Activated T-helper 1 cell treated with anti-CD3 and anti-CD28 coated beads, Interleukin-2, amount 50 U/mL, for 16 hours (primary cell): ENCODE measurements at regions not wholly inside any gene's neighbourhood (a gene's known extent, or its start where the extent isn't known, plus 50 kb on each side); places are given as distances from the start of the nearest gene placed in this dataset.
A peak's percentile ranks its signal among the peaks of the same experiment; 100 is the strongest.
"Not testable (repeated sequence)": the region's sequence is repeated elsewhere in the genome, so short reads cannot be mapped to it uniquely, and the experiment has no call there.

ENCODE experiments used
- DNase-seq, 2 donors: peaks; one replicate each; pipeline ENCODE4 v3.0.0-alpha.2; 2020; ENCODE audit warnings: low read depth in 1 of 2, low spot score in 1 of 2

- no peak for DNase-seq
Observed at GRCh38 chr7:142539901-142540300, 209.4 kb upstream of the PRSS1 start.

- DNase-seq: no peak
Observed at GRCh38 chr7:142537760-142538159, 211.5 kb upstream of the PRSS1 start.

- DNase-seq: peak; percentile 30 to 41
Observed at GRCh38 chr7:142535123-142535779, 214.0 kb upstream of the PRSS1 start.

GRCh38 chr7:142534726-142535122 is 214.5 kb upstream of the PRSS1 start:
- no peak for DNase-seq

- no peak for DNase-seq
Observed at GRCh38 chr7:142533920-142534319, 215.4 kb upstream of the PRSS1 start.

GRCh38 chr7:142529591-142529990 is 219.7 kb upstream of the PRSS1 start:
- DNase-seq: no peak

- DNase-seq: no peak
Observed at GRCh38 chr7:142528608-142529408, 220.5 kb upstream of the PRSS1 start.

GRCh38 chr7:142523821-142524460 is 225.3 kb upstream of the PRSS1 start:
- no peak for DNase-seq

- DNase-seq: no peak
Observed at GRCh38 chr7:142522735-142523134, 226.5 kb upstream of the PRSS1 start.

- not testable (repeated sequence) for DNase-seq
Observed at GRCh38 chr7:142520885-142521284, 228.4 kb upstream of the PRSS1 start.

GRCh38 chr7:142520455-142520854 is 228.8 kb upstream of the PRSS1 start:
- not testable (repeated sequence) for DNase-seq

- DNase-seq: no peak
Observed at GRCh38 chr7:142519079-142520078, 229.9 kb upstream of the PRSS1 start.

GRCh38 chr7:142516038-142516501 is 233.2 kb upstream of the PRSS1 start:
- DNase-seq: no peak

GRCh38 chr7:142514716-142515115 is 234.6 kb upstream of the PRSS1 start:
- DNase-seq: not testable (repeated sequence)

GRCh38 chr7:142513178-142513955 is 235.9 kb upstream of the PRSS1 start:
- DNase-seq: no peak

GRCh38 chr7:142511801-142512200 is 237.5 kb upstream of the PRSS1 start:
- no peak for DNase-seq

- DNase-seq: no peak
Observed at GRCh38 chr7:142511374-142511773, 237.9 kb upstream of the PRSS1 start.

- not testable (repeated sequence) for DNase-seq
Observed at GRCh38 chr7:142509235-142509634, 240.0 kb upstream of the PRSS1 start.

GRCh38 chr7:142508251-142508650 is 241.0 kb upstream of the PRSS1 start:
- DNase-seq: no peak

- no peak for DNase-seq
Observed at GRCh38 chr7:142507799-142508198, 241.5 kb upstream of the PRSS1 start.
